ENCODE measurements at regions not wholly inside any gene's neighbourhood (a gene's known extent, or its start where the extent isn't known, plus 50 kb on each side); places are given as distances from the start of the nearest gene placed in this dataset.
"Not testable (repeated sequence)": the region's sequence is repeated elsewhere in the genome, so short reads cannot be mapped to it uniquely, and the experiment has no call there.

- Histone ChIP-seq H3K27me3 (ENCODE audit: insufficient read depth, low read length) (no peaks in the 10 kb centered on the region), H3K4ac (ENCODE audit: low read depth, low read length) (no peak overlapping the region), H4K8ac (ENCODE audit: low read depth, low read length) (no peak overlapping the region), H2BK120ac (ENCODE audit: insufficient read depth, low read length, poor library complexity) (no peak overlapping the region), H2AFZ (ENCODE audit: insufficient read depth, low read length, poor library complexity) (no peak overlapping the region), H3K79me1 (ENCODE audit: low read length) (no peaks in the 10 kb centered on the region), H3K9ac (ENCODE audit: low read length) (no peak overlapping the region), H2BK12ac (ENCODE audit: low read length) (no peak overlapping the region), H4K12ac (ENCODE audit: low read depth, low read length) (no peak overlapping the region), H2BK5ac (ENCODE audit: low read depth, low read length, poor library complexity) (no peak overlapping the region), H3K79me2 (ENCODE audit: control insufficient read depth, insufficient read depth, low read length, poor library complexity) (no peaks in the 10 kb centered on the region), H3K14ac (ENCODE audit: low read length) (no peak overlapping the region), H4K91ac (ENCODE audit: low read depth, low read length) (no peak overlapping the region), H3K9me3 (ENCODE audit: insufficient read depth, low read depth, low read length) (no peaks in the 10 kb centered on the region), H3K23ac (ENCODE audit: low read length) (no peak overlapping the region), H3K27ac (ENCODE audit: low read depth, low read length) (no peak overlapping the region), H3K4me1 (ENCODE audit: control insufficient read depth in 1 of 2, insufficient read depth in 2 of 2, low read length in 2 of 2) (no peaks in the 10 kb centered on the region), H3K18ac (ENCODE audit: low read length) (no peak overlapping the region), H3K4me3 (ENCODE audit: low read depth, low read length) (no peak overlapping the region), H3K36me3 (ENCODE audit: control insufficient read depth in 1 of 2, insufficient read depth in 2 of 2, low read length in 2 of 2) (no peaks in the 10 kb centered on the region), H3K4me2 (ENCODE audit: low read length) (no peak overlapping the region), H2AK5ac (ENCODE audit: low read length) (no peak overlapping the region)
- WGBS (ENCODE audit: extremely low coverage, insufficient coverage, insufficient read length), result no CpG with 5 or more reads among the region's 4 CpGs
- no peak for DNase-seq
Observed at GRCh38 chr5:162948677-162949076, 488.7 kb upstream of the CCNG1 start.

- Histone ChIP-seq H3K9ac (ENCODE audit: low read length) (no peak overlapping the region), H3K14ac (ENCODE audit: low read length) (no peak overlapping the region), H3K9me3 (ENCODE audit: insufficient read depth, low read depth, low read length) (no peaks in the 10 kb centered on the region), H4K12ac (ENCODE audit: low read depth, low read length) (no peak overlapping the region), H3K4me2 (ENCODE audit: low read length) (no peak overlapping the region), H4K8ac (ENCODE audit: low read depth, low read length) (no peak overlapping the region), H2BK12ac (ENCODE audit: low read length) (no peak overlapping the region), H2BK5ac (ENCODE audit: low read depth, low read length, poor library complexity) (no peak overlapping the region), H3K4ac (ENCODE audit: low read depth, low read length) (no peak overlapping the region), H2AK5ac (ENCODE audit: low read length) (no peak overlapping the region), H3K79me1 (ENCODE audit: low read length) (no peaks in the 10 kb centered on the region), H3K23ac (ENCODE audit: low read length) (no peak overlapping the region), H3K18ac (ENCODE audit: low read length) (no peak overlapping the region), H3K4me3 (ENCODE audit: low read depth, low read length) (no peak overlapping the region), H3K27me3 (ENCODE audit: insufficient read depth, low read length) (no peaks in the 10 kb centered on the region), H3K79me2 (ENCODE audit: control insufficient read depth, insufficient read depth, low read length, poor library complexity) (no peaks in the 10 kb centered on the region), H4K91ac (ENCODE audit: low read depth, low read length) (no peak overlapping the region), H2BK120ac (ENCODE audit: insufficient read depth, low read length, poor library complexity) (no peak overlapping the region), H3K4me1 (ENCODE audit: control insufficient read depth in 1 of 2, insufficient read depth in 2 of 2, low read length in 2 of 2) (no peaks in the 10 kb centered on the region), H3K36me3 (ENCODE audit: control insufficient read depth in 1 of 2, insufficient read depth in 2 of 2, low read length in 2 of 2) (no peaks in the 10 kb centered on the region), H3K27ac (ENCODE audit: low read depth, low read length) (no peak overlapping the region), H2AFZ (ENCODE audit: insufficient read depth, low read length, poor library complexity) (no peak overlapping the region)
- no CpG with 5 or more reads among the region's 1 CpG for WGBS (ENCODE audit: extremely low coverage, insufficient coverage, insufficient read length)
- no peak for DNase-seq
Observed at GRCh38 chr5:162956570-162956969, 480.8 kb upstream of the CCNG1 start.

DNA sequence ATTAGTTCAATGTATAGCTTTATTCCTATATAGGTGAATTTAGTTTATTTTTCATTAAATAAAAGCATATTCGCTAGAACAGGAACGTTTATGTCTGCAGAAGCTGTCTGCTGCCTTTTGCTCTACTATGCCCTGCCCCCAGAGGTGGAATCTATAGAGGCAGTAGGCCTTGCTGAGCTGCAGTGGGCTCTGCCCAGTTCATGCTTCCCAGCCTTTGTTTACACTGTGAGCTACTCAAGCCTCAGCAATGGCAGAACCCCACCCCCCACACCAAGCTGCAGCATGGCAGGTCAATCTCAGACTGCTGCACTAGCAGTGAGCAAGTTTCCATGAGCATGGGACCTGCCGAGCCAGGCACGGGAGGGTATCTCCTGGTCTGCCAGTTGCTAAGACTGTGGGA lies 473.3 kb upstream of the CCNG1 start:
- not testable (repeated sequence) for H3K27me3 ChIP-seq (ENCODE audit: insufficient read depth, low read length); H3K18ac ChIP-seq (ENCODE audit: low read length); H3K4me1 ChIP-seq (ENCODE audit: control insufficient read depth in 1 of 2, insufficient read depth in 2 of 2, low read length in 2 of 2); H3K79me2 ChIP-seq (ENCODE audit: control insufficient read depth, insufficient read depth, low read length, poor library complexity); H3K4me3 ChIP-seq (ENCODE audit: low read depth, low read length); H3K27ac ChIP-seq (ENCODE audit: low read depth, low read length); DNase-seq; H4K8ac ChIP-seq (ENCODE audit: low read depth, low read length); H4K91ac ChIP-seq (ENCODE audit: low read depth, low read length); H4K12ac ChIP-seq (ENCODE audit: low read depth, low read length); H3K23ac ChIP-seq (ENCODE audit: low read length); H3K4me2 ChIP-seq (ENCODE audit: low read length); H2AK5ac ChIP-seq (ENCODE audit: low read length); H3K79me1 ChIP-seq (ENCODE audit: low read length); H2AFZ ChIP-seq (ENCODE audit: insufficient read depth, low read length, poor library complexity); H2BK120ac ChIP-seq (ENCODE audit: insufficient read depth, low read length, poor library complexity); H3K14ac ChIP-seq (ENCODE audit: low read length); H3K9me3 ChIP-seq (ENCODE audit: insufficient read depth, low read depth, low read length); H3K4ac ChIP-seq (ENCODE audit: low read depth, low read length); H2BK5ac ChIP-seq (ENCODE audit: low read depth, low read length, poor library complexity); H2BK12ac ChIP-seq (ENCODE audit: low read length); H3K36me3 ChIP-seq (ENCODE audit: control insufficient read depth in 1 of 2, insufficient read depth in 2 of 2, low read length in 2 of 2); H3K9ac ChIP-seq (ENCODE audit: low read length)
- WGBS (ENCODE audit: extremely low coverage, insufficient coverage, insufficient read length), result no CpG with 5 or more reads among the region's 4 CpGs

DNA sequence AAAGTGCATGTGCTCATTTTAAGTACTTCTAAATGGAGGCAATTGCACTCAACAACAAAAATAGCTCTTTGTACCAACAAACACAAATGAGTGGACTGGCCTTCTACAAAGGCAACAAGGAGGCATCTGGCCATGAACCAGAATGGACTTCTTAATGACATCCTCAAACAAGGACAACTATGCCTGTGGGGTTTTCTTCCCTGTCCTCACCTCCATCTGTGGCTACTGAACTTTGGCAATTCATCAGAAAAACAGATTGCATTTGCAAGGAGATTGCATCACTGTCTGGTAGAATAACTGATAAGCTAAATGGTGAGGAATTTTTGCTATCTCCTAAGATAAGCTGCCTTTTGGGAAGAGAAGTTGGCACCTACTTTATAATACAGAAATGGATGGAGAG lies 447.3 kb upstream of the CCNG1 start:
- Histone ChIP-seq H2BK120ac (ENCODE audit: insufficient read depth, low read length, poor library complexity) (no peak overlapping the region), H3K18ac (ENCODE audit: low read length) (no peak overlapping the region), H4K91ac (ENCODE audit: low read depth, low read length) (no peak overlapping the region), H3K36me3 (ENCODE audit: control insufficient read depth in 1 of 2, insufficient read depth in 2 of 2, low read length in 2 of 2) (no peaks in the 10 kb centered on the region), H4K12ac (ENCODE audit: low read depth, low read length) (no peak overlapping the region), H2BK12ac (ENCODE audit: low read length) (no peak overlapping the region), H3K4me2 (ENCODE audit: low read length) (no peak overlapping the region), H3K79me1 (ENCODE audit: low read length) (no peaks in the 10 kb centered on the region), H2AK5ac (ENCODE audit: low read length) (no peak overlapping the region), H3K4me1 (ENCODE audit: control insufficient read depth in 1 of 2, insufficient read depth in 2 of 2, low read length in 2 of 2) (no peaks in the 10 kb centered on the region), H3K9me3 (ENCODE audit: insufficient read depth, low read depth, low read length) (no peaks in the 10 kb centered on the region), H3K27me3 (ENCODE audit: insufficient read depth, low read length) (no peaks in the 10 kb centered on the region), H3K23ac (ENCODE audit: low read length) (no peak overlapping the region), H4K8ac (ENCODE audit: low read depth, low read length) (no peak overlapping the region), H3K79me2 (ENCODE audit: control insufficient read depth, insufficient read depth, low read length, poor library complexity) (no peaks in the 10 kb centered on the region), H3K4me3 (ENCODE audit: low read depth, low read length) (no peak overlapping the region), H2BK5ac (ENCODE audit: low read depth, low read length, poor library complexity) (no peak overlapping the region), H3K9ac (ENCODE audit: low read length) (no peak overlapping the region), H3K27ac (ENCODE audit: low read depth, low read length) (no peak overlapping the region), H3K14ac (ENCODE audit: low read length) (no peak overlapping the region), H2AFZ (ENCODE audit: insufficient read depth, low read length, poor library complexity) (no peak overlapping the region), H3K4ac (ENCODE audit: low read depth, low read length) (no peak overlapping the region)
- no peak for DNase-seq
